GM06990 (cell line): ENCODE measurements at regions not wholly inside any gene's neighbourhood (a gene's known extent, or its start where the extent isn't known, plus 50 kb on each side); places are given as distances from the start of the nearest gene placed in this dataset.

Experiments
- DNase-seq: peaks from one replicate; pipeline ENCODE4 v3.0.0-alpha.2; 2011; ENCODE audit not compliant: insufficient read length; ENCODE audit errors: extremely low read depth
- H3K27me3 ChIP-seq: replicated peaks from 2 replicates; pipeline ENCODE4 v1.6.0; 2011; ENCODE audit warnings: low read length; ENCODE audit not compliant: control insufficient read depth, insufficient read depth
- H3K36me3 ChIP-seq: 2 replicates; pipeline ENCODE4 v1.5.1; 2011; ENCODE audit warnings: low read length; ENCODE audit not compliant: control insufficient read depth, insufficient read depth
- H3K4me3 ChIP-seq: replicated peaks from 2 replicates; pipeline ENCODE4 v1.5.1; 2011; ENCODE audit warnings: low read depth, mild to moderate bottlenecking, control low read depth, low read length
- CTCF ChIP-seq: IDR thresholded peaks from 2 replicates; pipeline ENCODE4 v1.5.1; 2011; ENCODE audit warnings: low read length, control low read depth, mild to moderate bottlenecking, inconsistent platforms; ENCODE audit not compliant: insufficient read depth, poor library complexity, severe bottlenecking

GRCh38 chr11:21911061-21911460, 281.8 kb upstream of the ANO5 start:
- no peak for DNase-seq
- Histone ChIP-seq H3K27me3 (no peaks in the 10 kb centered on the region), H3K36me3 (no peaks in the 10 kb centered on the region), H3K4me3 (no peak overlapping the region)
- TF ChIP-seq CTCF: no peak

GRCh38 chr11:21912285-21912684, 280.6 kb upstream of the ANO5 start:
- Histone ChIP-seq H3K27me3 (no peaks in the 10 kb centered on the region), H3K36me3 (no peaks in the 10 kb centered on the region), H3K4me3 (no peak overlapping the region)
- no peak for TF ChIP-seq CTCF
- DNase-seq: no peak

GRCh38 chr11:21921151-21921550, 271.7 kb upstream of the ANO5 start:
- H3K36me3 ChIP-seq: no peaks in the 10 kb centered on the region
- no peak overlapping the region for H3K4me3 ChIP-seq
- TF ChIP-seq CTCF: no peak
- DNase-seq: no peak
- H3K27me3 ChIP-seq: no peaks in the 10 kb centered on the region

DNA sequence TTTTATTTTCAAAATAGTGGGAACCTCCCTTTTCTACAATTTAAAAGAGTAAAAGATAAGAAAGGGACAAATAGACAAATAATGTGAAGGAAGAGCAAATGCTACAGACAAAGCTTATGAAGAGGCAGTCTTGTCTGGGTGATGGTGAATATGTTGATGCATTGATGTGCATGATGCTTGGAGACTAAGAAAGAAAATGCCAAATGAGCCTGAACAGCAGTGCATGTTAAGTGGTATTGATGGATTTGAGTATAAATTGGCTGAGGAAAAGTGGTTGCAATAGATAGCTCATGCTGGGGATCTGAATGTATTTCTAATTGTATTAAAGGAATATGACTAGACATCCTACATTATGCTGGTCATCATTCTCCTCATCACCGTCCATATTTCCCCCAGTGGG, 268.6 kb upstream of the ANO5 start:
- no peaks in the 10 kb centered on the region for H3K27me3 ChIP-seq
- TF ChIP-seq CTCF: no peak
- no peak overlapping the region for H3K4me3 ChIP-seq
- DNase-seq: no peak
- no peaks in the 10 kb centered on the region for H3K36me3 ChIP-seq

DNA sequence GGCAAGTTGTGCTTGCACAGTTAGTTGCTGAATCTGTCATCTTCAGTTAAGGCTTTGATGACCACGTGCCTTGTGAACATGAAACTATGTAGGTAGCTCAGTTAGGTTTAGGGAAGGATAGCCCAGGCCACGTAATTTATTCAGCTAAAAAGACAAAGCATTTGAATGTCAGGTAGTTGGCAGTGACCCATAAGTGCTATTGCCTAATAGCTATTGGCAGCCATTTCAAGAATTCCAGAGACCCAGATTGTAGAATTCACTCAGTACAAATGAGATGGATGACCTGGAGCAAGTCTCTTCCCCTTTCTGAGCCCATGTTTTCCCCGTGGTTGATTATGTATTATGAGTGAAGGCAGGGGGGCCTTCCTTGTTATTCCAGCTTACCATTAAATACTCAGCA, 265.3 kb upstream of the ANO5 start:
- no peak for DNase-seq
- no peak for TF ChIP-seq CTCF
- Histone ChIP-seq H3K27me3 (no peaks in the 10 kb centered on the region), H3K4me3 (no peak overlapping the region), H3K36me3 (no peaks in the 10 kb centered on the region)

- DNase-seq: no peak
- TF ChIP-seq CTCF: no peak
- no peak overlapping the region for H3K4me3 ChIP-seq
- H3K36me3 ChIP-seq: no peaks in the 10 kb centered on the region
- H3K27me3 ChIP-seq: no peaks in the 10 kb centered on the region
Observed at GRCh38 chr11:21928847-21929246, 264.0 kb upstream of the ANO5 start.
